ENCODE measurements at regions not wholly inside any gene's neighbourhood (a gene's known extent, or its start where the extent isn't known, plus 50 kb on each side); places are given as distances from the start of the nearest gene placed in this dataset.

GRCh38 chrX:74251006-74251930, 52.7 kb upstream of the ZCCHC13 start:
- Histone ChIP-seq H3K27me3 (ENCODE audit: insufficient read depth) (no peaks in the 10 kb centered on the region), H4K20me1 (ENCODE audit: insufficient read depth) (peaks cover 25% of the 10 kb centered on the region), H3K9me2 (no peaks in the 10 kb centered on the region), H3K36me3 (replicated peaks in 1 of 2; ENCODE audit: control insufficient read depth in 1 of 2, insufficient read depth in 2 of 2, low read length in 1 of 2) (peaks cover 43 to 62% of the 10 kb centered on the region in 2 experiments), H3K4me1 (ENCODE audit: control insufficient read depth in 1 of 2, insufficient read depth in 2 of 2, low read depth in 1 of 2, low read length in 1 of 2) (peaks cover 0 to 9% of the 10 kb centered on the region in 2 experiments; a peak in 3 of 4 replicates), H3K79me2 (ENCODE audit: insufficient read depth) (peaks cover 10% of the 10 kb centered on the region), H3K4me3 (ENCODE audit: low read depth in 2 of 2, low read length in 1 of 2) (no peak overlapping the region), H3K9ac (no peak overlapping the region), H3F3A (replicated peaks; ENCODE audit: insufficient read depth) (peaks cover 7% of the 10 kb centered on the region), H3K9me3 (no peaks in the 10 kb centered on the region), H3K27ac (ENCODE audit: low read depth in 2 of 2, low read length in 1 of 2) (peak overlapping the region in 1 of 2 experiments; percentile 4; a peak in 1 of 4 replicates), H2AFZ (ENCODE audit: low read depth) (no peak overlapping the region), H3K4me2 (no peak overlapping the region)
- WGBS (ENCODE audit: low lambda C conversion rate), result 77% methylated on average over 2 of the region's 2 CpGs
- DNase-seq, result no peak
- POLR2A ChIA-PET, result no interaction called here
- CTCF ChIA-PET, result interaction anchor here (0.8 kb wide), 1 partner anchor 15 kb away, joined by 3 read pairs; no protein-coding TSS in a partner anchor
- no peak for TF ChIP-seq NRF1 (IDR thresholded peaks at IDR 0.05; ENCODE audit: low read depth, low read length)
- no peak for TF ChIP-seq EP300 (IDR thresholded peaks at IDR 0.05; ENCODE audit: borderline replicate concordance in 1 of 2, low read depth in 1 of 2, low read length in 1 of 2)
- no peak for TF ChIP-seq ELF1 (IDR thresholded peaks at IDR 0.05)
- no peak for TF ChIP-seq PBX3 (IDR thresholded peaks at IDR 0.05)
- TF ChIP-seq TEAD4 (IDR thresholded peaks at IDR 0.05; ENCODE audit: borderline replicate concordance, insufficient read depth), result no peak
- no peak for TF ChIP-seq RCOR1 (IDR thresholded peaks at IDR 0.05; ENCODE audit: low read length)
- no peak for TF ChIP-seq RAD21 (IDR thresholded peaks at IDR 0.05; ENCODE audit: low read length)
- TF ChIP-seq, protein P1, sequence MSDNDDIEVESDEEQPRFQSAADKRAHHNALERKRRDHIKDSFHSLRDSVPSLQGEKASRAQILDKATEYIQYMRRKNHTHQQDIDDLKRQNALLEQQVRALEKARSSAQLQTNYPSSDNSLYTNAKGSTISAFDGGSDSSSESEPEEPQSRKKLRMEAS (IDR thresholded peaks at IDR 0.05; ENCODE audit: low read depth), result no peak
- no peak for TF ChIP-seq NFIC (IDR thresholded peaks at IDR 0.05; ENCODE audit: borderline replicate concordance)
- no peak for TF ChIP-seq POLR2AphosphoS5 (IDR thresholded peaks at IDR 0.05; ENCODE audit: low read depth, low read length)
- TF ChIP-seq GATA2 (CRISPR knock-in tag; IDR thresholded peaks at IDR 0.05), result no peak
- TF ChIP-seq MXI1 (IDR thresholded peaks at IDR 0.05; ENCODE audit: low read depth, low read length), result no peak
- no peak for TF ChIP-seq RXRA (IDR thresholded peaks at IDR 0.05; ENCODE audit: borderline replicate concordance, low read depth)
- TF ChIP-seq, protein P2, sequence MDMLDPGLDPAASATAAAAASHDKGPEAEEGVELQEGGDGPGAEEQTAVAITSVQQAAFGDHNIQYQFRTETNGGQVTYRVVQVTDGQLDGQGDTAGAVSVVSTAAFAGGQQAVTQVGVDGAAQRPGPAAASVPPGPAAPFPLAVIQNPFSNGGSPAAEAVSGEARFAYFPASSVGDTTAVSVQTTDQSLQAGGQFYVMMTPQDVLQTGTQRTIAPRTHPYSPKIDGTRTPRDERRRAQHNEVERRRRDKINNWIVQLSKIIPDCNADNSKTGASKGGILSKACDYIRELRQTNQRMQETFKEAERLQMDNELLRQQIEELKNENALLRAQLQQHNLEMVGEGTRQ (IDR thresholded peaks at IDR 0.05; ENCODE audit: borderline replicate concordance, low read depth, low read length), result no peak
- no peak for TF ChIP-seq GABPA (IDR thresholded peaks at IDR 0.05; ENCODE audit: low read depth)
- TF ChIP-seq REST (IDR thresholded peaks at IDR 0.05; ENCODE audit: low read depth, low read length), result no peak
- TF ChIP-seq, protein P3, sequence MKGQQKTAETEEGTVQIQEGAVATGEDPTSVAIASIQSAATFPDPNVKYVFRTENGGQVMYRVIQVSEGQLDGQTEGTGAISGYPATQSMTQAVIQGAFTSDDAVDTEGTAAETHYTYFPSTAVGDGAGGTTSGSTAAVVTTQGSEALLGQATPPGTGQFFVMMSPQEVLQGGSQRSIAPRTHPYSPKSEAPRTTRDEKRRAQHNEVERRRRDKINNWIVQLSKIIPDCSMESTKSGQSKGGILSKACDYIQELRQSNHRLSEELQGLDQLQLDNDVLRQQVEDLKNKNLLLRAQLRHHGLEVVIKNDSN (IDR thresholded peaks at IDR 0.05; ENCODE audit: borderline replicate concordance, low read depth), result no peak
- no peak for TF ChIP-seq MEF2A (IDR thresholded peaks at IDR 0.05; ENCODE audit: borderline replicate concordance, low read depth)

All from SK-N-SH (cell line).